GM12878 (cell line): ENCODE measurements at regions not wholly inside any gene's neighbourhood (a gene's known extent, or its start where the extent isn't known, plus 50 kb on each side); places are given as distances from the start of the nearest gene placed in this dataset.

Experiments
- BACH1 ChIP-seq: fragments of 450-650 bp; IDR thresholded peaks from 2 replicates; pipeline ENCODE4 v1.6.1; 2017; ENCODE audit warnings: mild to moderate bottlenecking, borderline replicate concordance
- EP300 ChIP-seq, 2 experiments: fragments of 150-350 bp in 1 of 2; IDR thresholded peaks; 2 replicates each; pipeline ENCODE4 v1.6.1; 2011 to 2012; ENCODE audit warnings: low read depth in 2 of 2, low read length in 2 of 2, borderline replicate concordance in 1 of 2, improper control_type of control experiment in 1 of 2, inconsistent platforms in 1 of 2; ENCODE audit not compliant: control insufficient read depth in 1 of 2
- EZH2 ChIP-seq: IDR thresholded peaks from 2 replicates; pipeline ENCODE4 v1.6.1; 2012; ENCODE audit warnings: low read depth, mild to moderate bottlenecking, control low read depth, inconsistent platforms, low read length, borderline replicate concordance; ENCODE audit not compliant: control insufficient read depth
- IRF4 ChIP-seq: IDR thresholded peaks from 2 replicates; pipeline ENCODE4 v1.6.1; 2011; ENCODE audit warnings: low read depth, low read length
- RCOR1 ChIP-seq: conservative IDR thresholded peaks from 2 replicates; pipeline ENCODE4 v1.6.1; 2012; ENCODE audit warnings: low read depth, low read length, improper control_type of control experiment
- RFX5 ChIP-seq: IDR thresholded peaks from 2 replicates; pipeline ENCODE4 v1.6.1; 2011; ENCODE audit warnings: low read depth, low read length, improper control_type of control experiment
- SIN3A ChIP-seq: IDR thresholded peaks from 2 replicates; pipeline ENCODE4 v1.6.1; 2012; ENCODE audit warnings: low read depth, low read length, improper control_type of control experiment
- SUZ12 ChIP-seq: fragments of 200-600 bp; sonication (generic); IDR thresholded peaks from one replicate; pipeline ENCODE4 v1.6.1; 2018; ENCODE audit warnings: antibody characterized with exemption, mild to moderate bottlenecking; ENCODE audit not compliant: unreplicated experiment
- TAF1 ChIP-seq: IDR thresholded peaks from 2 replicates; pipeline ENCODE4 v1.6.1; 2011; ENCODE audit warnings: mild to moderate bottlenecking, low read depth, low read length, borderline replicate concordance
- TF ChIP-seq, protein P1 (sequence below): fragments of 150-350 bp; IDR thresholded peaks from 2 replicates; pipeline ENCODE4 v1.6.1; 2014; ENCODE audit warnings: mild to moderate bottlenecking, low read depth, low read length
- TF ChIP-seq, protein P2 (sequence below), 3 experiments: IDR thresholded peaks in 2 of 3; conservative IDR thresholded peaks in 1 of 3; 2 replicates each; pipeline ENCODE4 v1.5.1; 2011; ENCODE audit warnings: low read depth in 3 of 3, low read length in 3 of 3, mild to moderate bottlenecking in 3 of 3, control low read depth in 2 of 3, moderate library complexity in 2 of 3, inconsistent platforms in 1 of 3, mixed read lengths in 1 of 3; ENCODE audit not compliant: control insufficient read depth in 2 of 3, insufficient read depth in 1 of 3; ENCODE audit errors: extremely low read depth in 1 of 3
- TF ChIP-seq, protein P3 (sequence below): IDR thresholded peaks from 2 replicates; pipeline ENCODE4 v1.6.1; 2012; ENCODE audit warnings: low read depth, low read length, improper control_type of control experiment
- TF ChIP-seq, protein P4 (sequence below): IDR thresholded peaks from 2 replicates; pipeline ENCODE4 v1.6.1; 2011; ENCODE audit warnings: borderline replicate concordance, low read depth, mild to moderate bottlenecking, moderate library complexity, low read length; ENCODE audit not compliant: insufficient read depth, poor library complexity, severe bottlenecking
- TF ChIP-seq, protein P5 (sequence below): fragments of 450-650 bp; IDR thresholded peaks from 2 replicates; pipeline ENCODE4 v1.6.1; 2018; ENCODE audit warnings: borderline replicate concordance, mild to moderate bottlenecking; ENCODE audit not compliant: partially characterized antibody

DNA sequence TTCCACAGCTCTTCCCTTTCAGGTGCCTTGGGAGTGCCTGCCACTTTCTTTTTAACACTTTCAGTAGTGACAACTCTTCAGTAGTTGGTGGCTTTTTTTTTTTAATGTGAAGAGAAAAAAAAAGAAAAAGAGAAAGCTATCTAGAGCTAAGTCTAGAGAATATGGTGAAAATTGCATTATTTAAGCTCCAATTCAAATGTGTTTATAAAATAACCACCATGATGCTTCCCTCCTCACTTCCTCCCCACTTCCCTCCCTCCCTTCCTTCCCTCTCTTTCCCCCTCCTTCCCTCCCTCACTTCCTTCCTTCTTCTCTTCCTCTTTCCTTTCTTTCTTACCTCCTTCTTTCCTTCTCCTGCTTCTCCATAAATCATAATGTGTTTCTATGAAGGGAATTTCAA is 456.7 kb upstream of the ACTBL2 start:
- TF ChIP-seq, protein P1, sequence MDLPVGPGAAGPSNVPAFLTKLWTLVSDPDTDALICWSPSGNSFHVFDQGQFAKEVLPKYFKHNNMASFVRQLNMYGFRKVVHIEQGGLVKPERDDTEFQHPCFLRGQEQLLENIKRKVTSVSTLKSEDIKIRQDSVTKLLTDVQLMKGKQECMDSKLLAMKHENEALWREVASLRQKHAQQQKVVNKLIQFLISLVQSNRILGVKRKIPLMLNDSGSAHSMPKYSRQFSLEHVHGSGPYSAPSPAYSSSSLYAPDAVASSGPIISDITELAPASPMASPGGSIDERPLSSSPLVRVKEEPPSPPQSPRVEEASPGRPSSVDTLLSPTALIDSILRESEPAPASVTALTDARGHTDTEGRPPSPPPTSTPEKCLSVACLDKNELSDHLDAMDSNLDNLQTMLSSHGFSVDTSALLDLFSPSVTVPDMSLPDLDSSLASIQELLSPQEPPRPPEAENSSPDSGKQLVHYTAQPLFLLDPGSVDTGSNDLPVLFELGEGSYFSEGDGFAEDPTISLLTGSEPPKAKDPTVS = no peak
- no peak for TF ChIP-seq BACH1
- no peak for TF ChIP-seq EZH2
- TF ChIP-seq, protein P2, sequence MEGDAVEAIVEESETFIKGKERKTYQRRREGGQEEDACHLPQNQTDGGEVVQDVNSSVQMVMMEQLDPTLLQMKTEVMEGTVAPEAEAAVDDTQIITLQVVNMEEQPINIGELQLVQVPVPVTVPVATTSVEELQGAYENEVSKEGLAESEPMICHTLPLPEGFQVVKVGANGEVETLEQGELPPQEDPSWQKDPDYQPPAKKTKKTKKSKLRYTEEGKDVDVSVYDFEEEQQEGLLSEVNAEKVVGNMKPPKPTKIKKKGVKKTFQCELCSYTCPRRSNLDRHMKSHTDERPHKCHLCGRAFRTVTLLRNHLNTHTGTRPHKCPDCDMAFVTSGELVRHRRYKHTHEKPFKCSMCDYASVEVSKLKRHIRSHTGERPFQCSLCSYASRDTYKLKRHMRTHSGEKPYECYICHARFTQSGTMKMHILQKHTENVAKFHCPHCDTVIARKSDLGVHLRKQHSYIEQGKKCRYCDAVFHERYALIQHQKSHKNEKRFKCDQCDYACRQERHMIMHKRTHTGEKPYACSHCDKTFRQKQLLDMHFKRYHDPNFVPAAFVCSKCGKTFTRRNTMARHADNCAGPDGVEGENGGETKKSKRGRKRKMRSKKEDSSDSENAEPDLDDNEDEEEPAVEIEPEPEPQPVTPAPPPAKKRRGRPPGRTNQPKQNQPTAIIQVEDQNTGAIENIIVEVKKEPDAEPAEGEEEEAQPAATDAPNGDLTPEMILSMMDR (IDR thresholded peaks at IDR 0.05 in 2 of 3, conservative IDR thresholded peaks at IDR 0.05 in 1 of 3; ENCODE audit: control insufficient read depth in 2 of 3, extremely low read depth in 1 of 3, insufficient read depth in 1 of 3, low read depth in 3 of 3, low read length in 3 of 3) = no peak
- TF ChIP-seq RCOR1 = no peak
- TF ChIP-seq TAF1 = no peak
- no peak for TF ChIP-seq IRF4
- no peak for TF ChIP-seq EP300 (IDR thresholded peaks at IDR 0.05; ENCODE audit: borderline replicate concordance in 1 of 2, control insufficient read depth in 1 of 2, low read depth in 2 of 2, low read length in 2 of 2)
- TF ChIP-seq, protein P3, sequence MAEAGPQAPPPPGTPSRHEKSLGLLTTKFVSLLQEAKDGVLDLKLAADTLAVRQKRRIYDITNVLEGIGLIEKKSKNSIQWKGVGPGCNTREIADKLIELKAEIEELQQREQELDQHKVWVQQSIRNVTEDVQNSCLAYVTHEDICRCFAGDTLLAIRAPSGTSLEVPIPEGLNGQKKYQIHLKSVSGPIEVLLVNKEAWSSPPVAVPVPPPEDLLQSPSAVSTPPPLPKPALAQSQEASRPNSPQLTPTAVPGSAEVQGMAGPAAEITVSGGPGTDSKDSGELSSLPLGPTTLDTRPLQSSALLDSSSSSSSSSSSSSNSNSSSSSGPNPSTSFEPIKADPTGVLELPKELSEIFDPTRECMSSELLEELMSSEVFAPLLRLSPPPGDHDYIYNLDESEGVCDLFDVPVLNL = no peak
- TF ChIP-seq, protein P4, sequence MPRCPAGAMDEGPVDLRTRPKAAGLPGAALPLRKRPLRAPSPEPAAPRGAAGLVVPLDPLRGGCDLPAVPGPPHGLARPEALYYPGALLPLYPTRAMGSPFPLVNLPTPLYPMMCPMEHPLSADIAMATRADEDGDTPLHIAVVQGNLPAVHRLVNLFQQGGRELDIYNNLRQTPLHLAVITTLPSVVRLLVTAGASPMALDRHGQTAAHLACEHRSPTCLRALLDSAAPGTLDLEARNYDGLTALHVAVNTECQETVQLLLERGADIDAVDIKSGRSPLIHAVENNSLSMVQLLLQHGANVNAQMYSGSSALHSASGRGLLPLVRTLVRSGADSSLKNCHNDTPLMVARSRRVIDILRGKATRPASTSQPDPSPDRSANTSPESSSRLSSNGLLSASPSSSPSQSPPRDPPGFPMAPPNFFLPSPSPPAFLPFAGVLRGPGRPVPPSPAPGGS = no peak
- no peak for TF ChIP-seq SIN3A
- no peak for TF ChIP-seq RFX5
- TF ChIP-seq SUZ12 = no peak
- TF ChIP-seq, protein P5, sequence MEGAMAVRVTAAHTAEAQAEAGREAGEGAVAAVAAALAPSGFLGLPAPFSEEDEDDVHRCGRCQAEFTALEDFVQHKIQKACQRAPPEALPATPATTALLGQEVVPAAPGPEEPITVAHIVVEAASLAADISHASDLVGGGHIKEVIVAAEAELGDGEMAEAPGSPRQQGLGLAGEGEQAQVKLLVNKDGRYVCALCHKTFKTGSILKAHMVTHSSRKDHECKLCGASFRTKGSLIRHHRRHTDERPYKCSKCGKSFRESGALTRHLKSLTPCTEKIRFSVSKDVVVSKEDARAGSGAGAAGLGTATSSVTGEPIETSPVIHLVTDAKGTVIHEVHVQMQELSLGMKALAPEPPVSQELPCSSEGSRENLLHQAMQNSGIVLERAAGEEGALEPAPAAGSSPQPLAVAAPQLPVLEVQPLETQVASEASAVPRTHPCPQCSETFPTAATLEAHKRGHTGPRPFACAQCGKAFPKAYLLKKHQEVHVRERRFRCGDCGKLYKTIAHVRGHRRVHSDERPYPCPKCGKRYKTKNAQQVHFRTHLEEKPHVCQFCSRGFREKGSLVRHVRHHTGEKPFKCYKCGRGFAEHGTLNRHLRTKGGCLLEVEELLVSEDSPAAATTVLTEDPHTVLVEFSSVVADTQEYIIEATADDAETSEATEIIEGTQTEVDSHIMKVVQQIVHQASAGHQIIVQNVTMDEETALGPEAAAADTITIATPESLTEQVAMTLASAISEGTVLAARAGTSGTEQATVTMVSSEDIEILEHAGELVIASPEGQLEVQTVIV = no peak
